Right cardiac atrium (tissue), 5 donors: ENCODE measurements at regions not wholly inside any gene's neighbourhood (a gene's known extent, or its start where the extent isn't known, plus 50 kb on each side); places are given as distances from the start of the nearest gene placed in this dataset.

Source experiments
- ATAC-seq, 2 donors: fragments of 200-7000 bp; cut with Tn5 transposase; one replicate each; pipeline versions ENCODE4 v1.8.0 to v1.9.1; 2020; ENCODE audit warnings: moderate library complexity in 2 of 2, mild to moderate bottlenecking in 1 of 2
- DNase-seq, 3 donors: peaks; one replicate each; pipeline ENCODE4 v3.0.0-alpha.2; 2020
- H3K27ac ChIP-seq: one replicate; pipeline ENCODE4 v1.5.1; 2013; ENCODE audit warnings: mild to moderate bottlenecking, low read length, control low read depth, moderate library complexity
- H3K27me3 ChIP-seq: one replicate; pipeline ENCODE4 v1.6.1; 2013; ENCODE audit not compliant: control insufficient read depth, insufficient read depth
- H3K4me1 ChIP-seq: one replicate; pipeline ENCODE4 v1.6.1; 2013; ENCODE audit warnings: low read length; ENCODE audit not compliant: control insufficient read depth, insufficient read depth
- H3K4me3 ChIP-seq: one replicate; pipeline ENCODE4 v1.5.1; 2013; ENCODE audit warnings: low read length, control low read depth
- H3K9me3 ChIP-seq: one replicate; pipeline ENCODE4 v1.6.1; 2013; ENCODE audit warnings: low read length; ENCODE audit not compliant: control insufficient read depth
- WGBS: extraction: QIAGEN DNeasy Blood & Tissue Kit; methylation state at CpG from one replicate; pipeline ENCODE4 v1.1.7; 2013; 5-methylcytosine and 5-hydroxymethylcytosine counted together
- intact Hi-C, 4 donors: fragments of 100-400 bp; cut with DNase I; formaldehyde crosslinking; loops; one replicate each; pipeline versions ENCODE4 v1.11.0 to v1.14.0; 2022 to 2023
- donor health status: healthy with polysubstance abuse.
- donor health status: DM: no; HTN: yes; CAD: no.
- donor health status: DM: no; HTN: no; CAD: no.
- donor health status: DM: no; HTN: yes; CAD: no; lungs with severe emphysema.
- donor health status: DM: yes; HTN: yes; CAD: no.

DNA sequence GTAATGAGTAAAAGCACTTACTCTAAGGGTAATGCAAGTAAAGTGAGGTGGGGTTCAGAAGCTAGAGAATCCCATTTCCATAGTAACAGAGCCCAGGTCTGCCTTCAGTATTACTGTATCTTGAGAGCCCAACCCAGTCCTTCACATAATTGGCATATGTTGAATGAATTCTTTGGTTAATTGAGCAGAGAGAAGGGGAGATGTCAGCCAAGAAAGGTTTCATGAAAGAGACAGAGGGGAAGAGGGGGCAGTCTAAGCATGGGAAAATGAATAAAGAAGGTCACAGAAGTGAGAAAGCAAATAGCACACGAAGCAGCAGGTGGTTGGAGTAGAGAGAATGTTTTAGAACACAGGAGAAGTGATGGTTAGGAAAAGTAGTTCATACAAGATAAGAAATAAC is 371.1 kb downstream of the SEC23A start:
- ATAC-seq (no peak), DNase-seq (no peak)
- Histone ChIP-seq H3K4me1 (no peaks in the 10 kb centered on the region), H3K9me3 (no peaks in the 10 kb centered on the region), H3K27ac (no peak overlapping the region), H3K4me3 (no peak overlapping the region), H3K27me3 (no peaks in the 10 kb centered on the region)
- WGBS: 58% methylated on average over 1 of the region's 1 CpG
- intact Hi-C loops: no loop called here

DNA sequence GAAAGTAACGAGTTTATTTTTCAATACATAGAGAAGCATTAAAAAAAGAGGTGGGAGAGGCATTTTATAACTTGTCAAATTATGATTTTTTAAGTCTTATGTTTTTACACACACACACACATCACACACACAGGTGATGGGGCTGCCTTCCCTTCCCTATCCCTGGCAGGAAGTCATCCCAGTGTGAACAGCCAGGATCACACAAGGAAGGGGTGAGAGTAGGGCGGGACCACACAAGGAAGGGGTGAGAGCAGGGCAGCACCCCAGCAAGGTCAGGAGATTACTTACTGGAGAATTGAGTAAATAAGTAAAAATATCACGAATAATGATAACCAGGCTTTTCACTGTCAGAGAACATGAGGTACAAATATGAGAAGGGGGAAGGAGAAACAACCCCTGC is 372.6 kb downstream of the SEC23A start:
- DNase-seq (no peak), ATAC-seq (no peak)
- no peak overlapping the region for H3K4me3 ChIP-seq
- 74% methylated on average over 3 of the region's 3 CpGs for WGBS
- no peak overlapping the region for H3K27ac ChIP-seq
- intact Hi-C loops: no loop called here
- no peaks in the 10 kb centered on the region for H3K9me3 ChIP-seq
- no peaks in the 10 kb centered on the region for H3K27me3 ChIP-seq
- H3K4me1 ChIP-seq: no peaks in the 10 kb centered on the region

DNA sequence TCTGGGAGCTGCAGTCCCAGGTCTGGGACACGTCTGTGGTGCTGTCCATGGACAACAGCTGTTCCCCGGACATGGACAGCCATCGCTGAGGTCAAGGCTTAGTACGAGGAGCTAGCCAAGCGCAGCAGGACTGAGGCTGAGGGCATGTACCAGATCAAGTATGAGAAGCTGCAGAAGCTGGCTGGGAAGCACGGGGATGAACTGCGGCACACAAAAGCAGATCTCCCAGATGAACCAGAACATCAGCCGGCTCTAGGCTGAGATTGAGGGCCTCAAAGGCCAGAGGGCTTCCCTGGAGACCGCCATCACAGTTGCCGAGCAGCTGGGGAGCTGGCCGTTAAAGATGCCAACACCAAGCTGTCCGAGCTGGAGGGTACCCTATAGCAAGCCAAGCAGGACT is 375.3 kb downstream of the SEC23A start:
- DNase-seq (peak in 1 of 3 donors; percentile 10), ATAC-seq (no peak)
- 91% methylated on average over 12 of the region's 12 CpGs for WGBS
- Histone ChIP-seq H3K27ac (no peak overlapping the region), H3K9me3 (no peaks in the 10 kb centered on the region), H3K4me3 (no peak overlapping the region), H3K4me1 (no peaks in the 10 kb centered on the region), H3K27me3 (no peaks in the 10 kb centered on the region)
- intact Hi-C loops: loop anchor here in 1 of 4 donors (10.0 kb wide), 1 partner anchor 137 kb away; no protein-coding TSS in a partner anchor

DNA sequence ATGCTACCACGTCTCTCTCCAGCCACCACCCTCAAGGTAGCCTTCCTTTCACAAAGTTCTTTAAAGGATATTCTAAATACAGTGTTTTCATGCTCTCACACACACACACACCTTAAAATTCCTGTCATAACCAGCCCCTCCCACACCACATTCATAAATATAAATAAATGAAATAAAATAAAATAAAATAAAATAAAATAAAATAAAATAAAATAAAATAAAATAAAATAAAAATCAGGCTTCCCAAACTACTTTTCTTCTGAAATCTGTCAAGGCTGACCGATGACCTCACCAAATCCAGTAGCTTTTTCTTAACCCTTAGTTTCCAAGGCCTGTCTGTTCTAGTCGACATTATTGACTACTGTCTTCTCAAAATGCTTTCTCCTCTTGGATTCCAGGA is 378.4 kb downstream of the SEC23A start:
- Histone ChIP-seq H3K4me3 (no peak overlapping the region), H3K27ac (no peak overlapping the region), H3K27me3 (no peaks in the 10 kb centered on the region), H3K9me3 (no peaks in the 10 kb centered on the region), H3K4me1 (no peaks in the 10 kb centered on the region)
- 87% methylated on average over 3 of the region's 3 CpGs for WGBS
- intact Hi-C loops: loop anchor here (5.0 to 10.0 kb wide), 4 partner anchors 140 to 293 kb away; no protein-coding TSS in a partner anchor
- DNase-seq (no peak), ATAC-seq (no peak)

DNA sequence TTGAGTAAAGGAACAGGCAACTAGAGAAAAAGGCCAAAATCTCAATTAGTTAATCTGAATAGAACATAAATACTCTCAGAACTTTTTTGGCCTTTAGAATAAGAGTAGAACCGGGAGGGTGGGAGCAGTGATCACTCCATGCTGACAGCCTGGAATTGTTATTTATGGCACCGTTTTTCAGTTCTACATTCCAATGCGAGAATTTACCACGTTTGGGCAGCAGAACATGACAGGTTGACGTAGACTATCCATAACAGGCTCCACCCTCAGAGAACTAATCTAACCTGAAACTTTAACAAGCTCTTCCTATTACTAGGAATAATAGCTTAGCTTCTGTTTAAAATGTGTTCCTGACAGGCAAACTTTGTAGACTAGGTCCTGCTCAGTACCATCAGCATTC is 379.1 kb downstream of the SEC23A start:
- WGBS: 38% methylated on average over 5 of the region's 5 CpGs
- intact Hi-C loops: loop anchor here (5.0 to 10.0 kb wide), 4 partner anchors 141 to 293 kb away; no protein-coding TSS in a partner anchor

GRCh38 chr14:38723277-38723676 is 379.8 kb downstream of the SEC23A start:
- Histone ChIP-seq H3K27ac (no peak overlapping the region), H3K27me3 (no peaks in the 10 kb centered on the region), H3K9me3 (no peaks in the 10 kb centered on the region), H3K4me3 (no peak overlapping the region), H3K4me1 (no peaks in the 10 kb centered on the region)
- no peak for DNase-seq
- intact Hi-C loops: loop anchor here (5.0 to 10.0 kb wide), 4 partner anchors 142 to 294 kb away; no protein-coding TSS in a partner anchor
- ATAC-seq: no peak
- 95% methylated on average over 1 of the region's 1 CpG for WGBS

More for the DNA sequence above, 379.1 kb downstream of the SEC23A start:
- DNase-seq (no peak), ATAC-seq (no peak)
- Histone ChIP-seq H3K9me3 (no peaks in the 10 kb centered on the region), H3K27me3 (no peaks in the 10 kb centered on the region), H3K4me3 (no peak overlapping the region), H3K27ac (no peak overlapping the region), H3K4me1 (no peaks in the 10 kb centered on the region)

DNA sequence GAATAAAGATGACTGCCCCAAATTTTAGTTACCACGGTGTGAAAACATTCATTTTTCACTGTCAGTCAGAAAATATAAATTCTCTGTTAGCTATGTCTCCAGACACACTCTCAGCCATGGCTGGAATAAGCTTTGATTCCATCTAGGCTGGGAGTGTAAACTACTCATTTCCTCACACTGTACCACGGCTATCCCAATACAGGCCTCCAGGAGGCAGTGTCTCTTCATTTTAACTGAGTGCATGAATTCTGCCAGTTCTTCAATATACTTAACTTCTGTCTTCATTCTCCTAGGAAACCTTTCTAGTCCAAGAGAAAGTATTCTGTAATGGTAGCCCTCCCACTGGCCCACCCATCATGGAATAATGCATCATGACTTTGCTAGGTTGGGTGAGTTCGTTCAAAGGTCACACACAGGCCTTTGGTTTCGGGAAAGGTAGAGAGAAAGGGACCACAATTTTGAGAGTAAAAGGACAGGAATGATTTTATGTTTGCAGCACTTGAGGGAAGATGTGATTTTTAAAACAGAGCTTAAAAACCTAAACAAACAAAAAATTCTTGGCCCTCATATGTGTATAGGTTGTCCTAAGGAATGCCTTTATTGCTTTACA is 381.1 kb downstream of the SEC23A start:
- peak; percentile 79 to 84 for ATAC-seq
- no peaks in the 10 kb centered on the region for H3K27me3 ChIP-seq
- no peaks in the 10 kb centered on the region for H3K9me3 ChIP-seq
- WGBS: 48% methylated on average over 4 of the region's 4 CpGs
- DNase-seq: peak; percentile 38 to 79 (median 47)
- no peaks in the 10 kb centered on the region for H3K4me1 ChIP-seq
- H3K27ac ChIP-seq: no peak overlapping the region
- no peak overlapping the region for H3K4me3 ChIP-seq
- intact Hi-C loops: loop anchor here (5.0 to 10.0 kb wide), 4 partner anchors 143 to 295 kb away; no protein-coding TSS in a partner anchor

DNA sequence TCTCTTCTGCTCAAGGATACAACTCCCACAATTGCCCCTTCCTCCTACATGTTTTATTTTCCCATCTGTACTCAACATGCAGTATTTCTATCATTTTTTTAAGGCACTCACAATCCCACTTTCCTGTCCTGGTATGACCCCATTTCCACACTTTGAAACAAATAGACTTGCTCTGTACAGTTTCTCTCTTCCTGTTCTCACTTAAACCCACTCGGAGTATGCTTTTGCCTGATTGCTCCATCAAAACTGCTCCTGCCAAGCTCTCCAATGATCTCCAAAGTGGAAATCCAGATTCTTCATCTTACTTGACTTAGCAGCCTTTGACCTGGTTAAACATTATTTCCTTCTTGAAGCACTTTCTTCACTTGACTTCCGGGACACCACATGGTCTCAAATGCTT is 384.5 kb downstream of the SEC23A start:
- H3K9me3 ChIP-seq: no peaks in the 10 kb centered on the region
- H3K27me3 ChIP-seq: no peaks in the 10 kb centered on the region
- no peak overlapping the region for H3K27ac ChIP-seq
- H3K4me1 ChIP-seq: no peaks in the 10 kb centered on the region
- DNase-seq: no peak
- 53% methylated on average over 2 of the region's 2 CpGs for WGBS
- H3K4me3 ChIP-seq: no peak overlapping the region
- ATAC-seq: no peak
- intact Hi-C loops: no loop called here

DNA sequence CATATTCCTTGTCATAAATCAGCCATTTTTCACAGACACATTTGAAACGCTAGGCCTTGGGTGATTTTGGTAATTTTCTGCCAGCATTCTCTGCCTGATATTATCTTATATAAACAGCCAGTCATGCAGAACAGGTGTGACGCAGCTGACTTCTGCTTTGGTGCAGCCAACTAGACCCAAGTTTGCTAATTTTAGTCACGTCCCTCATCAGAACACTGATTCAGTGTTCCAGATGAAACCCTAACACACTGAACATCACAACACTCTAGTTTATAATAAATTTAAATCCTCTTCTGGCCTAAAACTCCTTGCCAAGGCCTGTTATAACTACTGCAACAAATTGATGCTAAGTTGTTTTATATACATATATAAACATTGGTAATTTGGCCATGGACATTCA is 386.1 kb downstream of the SEC23A start:
- Histone ChIP-seq H3K27ac (no peak overlapping the region), H3K27me3 (no peaks in the 10 kb centered on the region), H3K4me3 (no peak overlapping the region), H3K4me1 (no peaks in the 10 kb centered on the region), H3K9me3 (no peaks in the 10 kb centered on the region)
- WGBS: 60% methylated on average over 3 of the region's 3 CpGs
- intact Hi-C loops: no loop called here
- ATAC-seq (no peak), DNase-seq (no peak)

DNA sequence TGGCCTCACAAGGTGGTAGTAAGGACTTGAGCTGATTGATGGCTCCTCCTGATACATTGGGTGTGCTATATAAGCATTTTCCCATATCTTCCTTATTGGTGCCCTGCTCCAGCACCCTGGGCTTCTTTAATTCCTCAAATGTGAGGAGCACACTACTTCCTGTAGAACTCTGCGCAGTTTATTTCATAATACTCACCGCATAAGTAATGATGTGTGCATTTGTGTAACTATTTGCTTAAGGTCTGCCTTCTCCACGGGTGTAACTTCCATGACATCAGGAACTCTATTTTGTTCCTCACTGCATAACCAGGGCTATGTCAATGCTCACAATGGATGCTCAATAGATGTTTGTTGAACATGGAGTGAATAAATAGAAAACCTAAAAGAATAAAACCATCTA is 392.2 kb downstream of the SEC23A start:
- WGBS: 67% methylated on average over 3 of the region's 3 CpGs

GRCh38 chr14:38710196-38710595 is 392.8 kb downstream of the SEC23A start:
- intact Hi-C loops: no loop called here
- 90% methylated on average over 6 of the region's 6 CpGs for WGBS

More for the DNA sequence above, 392.2 kb downstream of the SEC23A start:
- no peak overlapping the region for H3K27ac ChIP-seq
- ATAC-seq (no peak), DNase-seq (no peak)
- H3K4me3 ChIP-seq: no peak overlapping the region
- H3K4me1 ChIP-seq: no peaks in the 10 kb centered on the region
- H3K9me3 ChIP-seq: no peaks in the 10 kb centered on the region
- intact Hi-C loops: no loop called here
- H3K27me3 ChIP-seq: no peaks in the 10 kb centered on the region

DNA sequence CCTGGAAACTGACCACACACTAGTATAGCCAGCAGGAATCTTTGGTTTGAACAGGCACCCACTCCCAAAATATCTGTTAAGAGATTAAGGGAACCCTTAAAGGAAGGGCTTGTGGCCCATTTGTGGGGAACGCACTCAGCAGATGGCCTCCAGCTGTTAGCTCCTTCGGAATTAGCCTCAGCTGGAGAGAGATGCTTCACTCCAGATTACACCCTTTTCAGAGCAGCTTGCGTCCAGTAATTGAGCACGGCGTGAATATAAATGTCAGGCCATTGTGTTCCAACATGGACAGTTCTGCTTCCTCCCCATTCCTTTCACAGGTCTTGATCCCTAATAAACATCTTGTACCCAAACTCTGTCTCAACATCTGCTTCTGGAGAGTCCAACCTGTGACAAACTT is 397.8 kb downstream of the SEC23A start:
- H3K4me3 ChIP-seq: no peak overlapping the region
- 69% methylated on average over 5 of the region's 5 CpGs for WGBS
- no peaks in the 10 kb centered on the region for H3K9me3 ChIP-seq
- H3K27ac ChIP-seq: no peak overlapping the region
- intact Hi-C loops: no loop called here
- H3K4me1 ChIP-seq: no peaks in the 10 kb centered on the region
- ATAC-seq (no peak), DNase-seq (no peak)
- no peaks in the 10 kb centered on the region for H3K27me3 ChIP-seq

More at GRCh38 chr14:38710196-38710595, 392.8 kb downstream of the SEC23A start:
- Histone ChIP-seq H3K27me3 (no peaks in the 10 kb centered on the region), H3K9me3 (no peaks in the 10 kb centered on the region), H3K4me1 (no peaks in the 10 kb centered on the region), H3K27ac (no peak overlapping the region), H3K4me3 (no peak overlapping the region)
- ATAC-seq (no peak), DNase-seq (no peak)
